ENCODE measurements at regions not wholly inside any gene's neighbourhood (a gene's known extent, or its start where the extent isn't known, plus 50 kb on each side); places are given as distances from the start of the nearest gene placed in this dataset.

DNA sequence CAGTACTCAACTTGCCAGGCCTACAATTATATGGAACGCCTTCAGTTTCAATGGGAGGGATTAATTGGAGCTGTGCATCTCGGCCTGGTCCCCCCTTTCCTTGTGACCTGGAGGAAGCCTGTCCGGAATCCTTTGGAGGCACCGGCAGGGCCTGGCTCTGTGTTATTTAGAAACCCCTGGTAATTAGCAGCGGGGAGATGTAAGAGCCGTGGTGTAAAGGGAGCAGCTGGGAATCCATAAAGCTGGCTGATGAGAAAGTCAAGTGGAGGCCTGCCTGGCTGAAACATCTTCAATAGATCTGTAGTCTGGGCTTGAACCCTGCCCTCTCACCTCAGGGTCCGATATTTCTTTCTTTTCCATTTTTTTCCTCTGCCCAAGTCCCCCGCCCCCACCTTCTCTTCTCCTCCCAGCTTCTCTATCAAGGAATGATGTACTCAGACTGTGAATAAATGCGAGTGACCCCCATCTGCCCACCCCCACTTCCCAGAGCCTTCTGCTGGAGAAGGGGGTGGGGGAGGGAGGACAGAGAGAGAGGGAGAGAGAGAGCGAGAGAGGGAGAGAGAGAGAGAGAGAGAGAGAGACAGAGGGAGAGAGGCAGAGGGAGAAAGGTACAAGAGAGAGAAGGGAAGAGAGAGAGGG lies 495.5 kb upstream of the ZFHX3 start:
- no peak for TF ChIP-seq POLR2A (IDR thresholded peaks at IDR 0.05; ENCODE audit: borderline replicate concordance, extremely low read depth, insufficient read depth, insufficient read length)
- no peak for TF ChIP-seq EGR1 (IDR thresholded peaks at IDR 0.05; ENCODE audit: low read depth)
- TF ChIP-seq, protein P1, sequence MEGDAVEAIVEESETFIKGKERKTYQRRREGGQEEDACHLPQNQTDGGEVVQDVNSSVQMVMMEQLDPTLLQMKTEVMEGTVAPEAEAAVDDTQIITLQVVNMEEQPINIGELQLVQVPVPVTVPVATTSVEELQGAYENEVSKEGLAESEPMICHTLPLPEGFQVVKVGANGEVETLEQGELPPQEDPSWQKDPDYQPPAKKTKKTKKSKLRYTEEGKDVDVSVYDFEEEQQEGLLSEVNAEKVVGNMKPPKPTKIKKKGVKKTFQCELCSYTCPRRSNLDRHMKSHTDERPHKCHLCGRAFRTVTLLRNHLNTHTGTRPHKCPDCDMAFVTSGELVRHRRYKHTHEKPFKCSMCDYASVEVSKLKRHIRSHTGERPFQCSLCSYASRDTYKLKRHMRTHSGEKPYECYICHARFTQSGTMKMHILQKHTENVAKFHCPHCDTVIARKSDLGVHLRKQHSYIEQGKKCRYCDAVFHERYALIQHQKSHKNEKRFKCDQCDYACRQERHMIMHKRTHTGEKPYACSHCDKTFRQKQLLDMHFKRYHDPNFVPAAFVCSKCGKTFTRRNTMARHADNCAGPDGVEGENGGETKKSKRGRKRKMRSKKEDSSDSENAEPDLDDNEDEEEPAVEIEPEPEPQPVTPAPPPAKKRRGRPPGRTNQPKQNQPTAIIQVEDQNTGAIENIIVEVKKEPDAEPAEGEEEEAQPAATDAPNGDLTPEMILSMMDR (IDR thresholded peaks at IDR 0.05 in 2 of 3, conservative IDR thresholded peaks at IDR 0.05 in 1 of 3; ENCODE audit: borderline replicate concordance in 1 of 3, insufficient read depth in 1 of 3, low read depth in 2 of 3, low read length in 2 of 3) = no peak
- no peak for TF ChIP-seq EZH2 (IDR thresholded peaks at IDR 0.05)
- TF ChIP-seq POLR2AphosphoS5 (IDR thresholded peaks at IDR 0.05; ENCODE audit: low read depth, low read length) = no peak
- no peak for TF ChIP-seq ELF1 (IDR thresholded peaks at IDR 0.05; ENCODE audit: borderline replicate concordance, low read depth)
- no peak for TF ChIP-seq RAD21 (IDR thresholded peaks at IDR 0.05; ENCODE audit: low read depth)
- no peak for TF ChIP-seq ZFX (IDR thresholded peaks at IDR 0.05)
- TF ChIP-seq, protein P2, sequence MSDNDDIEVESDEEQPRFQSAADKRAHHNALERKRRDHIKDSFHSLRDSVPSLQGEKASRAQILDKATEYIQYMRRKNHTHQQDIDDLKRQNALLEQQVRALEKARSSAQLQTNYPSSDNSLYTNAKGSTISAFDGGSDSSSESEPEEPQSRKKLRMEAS (IDR thresholded peaks at IDR 0.05) = no peak
- no peak for TF ChIP-seq YY1 (IDR thresholded peaks at IDR 0.05; ENCODE audit: extremely low read depth, insufficient replicate concordance, low read depth, low read length)
- TF ChIP-seq CEBPB (IDR thresholded peaks at IDR 0.05; ENCODE audit: low read depth) = no peak
